Keratinocyte (primary cell): ENCODE measurements at regions not wholly inside any gene's neighbourhood (a gene's known extent, or its start where the extent isn't known, plus 50 kb on each side); places are given as distances from the start of the nearest gene placed in this dataset.

Experiments used
- DNase-seq: peaks from one replicate; pipeline ENCODE4 v3.0.0-alpha.2; 2011; ENCODE audit warnings: low read depth, missing footprints, low spot score
- FAIRE-seq: peaks from 2 replicates; lab custom pipeline; 2011; peaks lifted over from hg19 to GRCh38; lab: Jason Lieb, UNC
- H2AFZ ChIP-seq: 2 replicates; pipeline ENCODE4 v1.6.0; 2012; ENCODE audit warnings: low read length, control low read depth, inconsistent platforms; ENCODE audit not compliant: control insufficient read depth
- H3K27ac ChIP-seq: 2 replicates; pipeline ENCODE4 v1.5.1; 2011; ENCODE audit warnings: low read length; ENCODE audit not compliant: control insufficient read depth, insufficient read depth
- H3K27me3 ChIP-seq: 3 replicates; pipeline ENCODE4 v1.6.0; 2011; ENCODE audit warnings: low read length; ENCODE audit not compliant: control insufficient read depth, insufficient read depth; ENCODE audit errors: extremely low read depth
- H3K36me3 ChIP-seq, 2 experiments: 2 replicates in 1 of 2; 3 replicates in 1 of 2; pipeline ENCODE4 v1.5.1; 2011; ENCODE audit warnings: low read length in 2 of 2, mild to moderate bottlenecking in 1 of 2; ENCODE audit not compliant: control insufficient read depth in 2 of 2, insufficient read depth in 2 of 2; ENCODE audit errors: extremely low read depth in 1 of 2
- H3K4me1 ChIP-seq: 3 replicates; pipeline ENCODE4 v1.5.1; 2011; ENCODE audit warnings: low read length; ENCODE audit not compliant: control insufficient read depth, insufficient read depth; ENCODE audit errors: extremely low read depth
- H3K4me2 ChIP-seq: 3 replicates; pipeline ENCODE4 v1.6.0; 2011; ENCODE audit warnings: low read depth, low read length; ENCODE audit not compliant: control insufficient read depth, insufficient read depth; ENCODE audit errors: extremely low read depth
- H3K4me3 ChIP-seq, 3 experiments: fragments of 200-600 bp in 1 of 3; sonication (generic) in 1 of 3; 2 replicates in 2 of 3; 3 replicates in 1 of 3; pipeline ENCODE4 v1.5.1; 2011 to 2016; ENCODE audit warnings: low read length in 3 of 3, mild to moderate bottlenecking in 3 of 3, control low read depth in 2 of 3, inconsistent platforms in 1 of 3, low read depth in 1 of 3, mixed read lengths in 1 of 3, mixed run types in 1 of 3, moderate library complexity in 1 of 3; ENCODE audit not compliant: control insufficient read depth in 2 of 3, insufficient read depth in 2 of 3; ENCODE audit errors: extremely low read depth in 1 of 3
- H3K79me2 ChIP-seq: 2 replicates; pipeline ENCODE4 v1.6.0; 2012; ENCODE audit warnings: low read length; ENCODE audit not compliant: control insufficient read depth, insufficient read depth
- H3K9ac ChIP-seq: 3 replicates; pipeline ENCODE4 v1.6.0; 2011; ENCODE audit warnings: low read length; ENCODE audit not compliant: control insufficient read depth, insufficient read depth; ENCODE audit errors: extremely low read depth
- H3K9me1 ChIP-seq: 3 replicates; pipeline ENCODE4 v1.6.0; 2011; ENCODE audit warnings: low read length; ENCODE audit not compliant: control insufficient read depth, insufficient read depth; ENCODE audit errors: extremely low read depth
- H3K9me3 ChIP-seq: 2 replicates; pipeline ENCODE4 v1.5.1; 2012; ENCODE audit warnings: low read depth, low read length; ENCODE audit not compliant: control insufficient read depth
- H4K20me1 ChIP-seq: 3 replicates; pipeline ENCODE4 v1.6.0; 2011; ENCODE audit warnings: low read length; ENCODE audit not compliant: control insufficient read depth, insufficient read depth; ENCODE audit errors: extremely low read depth
- EZH2 ChIP-seq: IDR thresholded peaks from one replicate; pipeline ENCODE4 v1.6.1; 2012; ENCODE audit warnings: inconsistent platforms, mild to moderate bottlenecking, low read length, moderate library complexity
- dilution Hi-C: fragments of 300-500 bp; cut with MboI; formaldehyde crosslinking; loops from one replicate; pipeline ENCODE4 v1.7.0; 2020; ENCODE audit warnings: low sequenced_read_pairs; ENCODE audit not compliant: extremely low pct_ligation_motif_present
- TF ChIP-seq, protein P1 (sequence below), 3 experiments: IDR thresholded peaks in 1 of 3; conservative IDR thresholded peaks in 1 of 3; optimal IDR thresholded peaks in 1 of 3; 2 replicates in 2 of 3; 3 replicates in 1 of 3; pipeline versions ENCODE3 to v1.5.1; 2011; ENCODE audit warnings: low read length in 3 of 3, mild to moderate bottlenecking in 3 of 3, moderate library complexity in 2 of 3, control low read depth in 1 of 3, inconsistent platforms in 1 of 3; ENCODE audit not compliant: insufficient read depth in 2 of 3; ENCODE audit errors: extremely low read depth in 1 of 3

DNA sequence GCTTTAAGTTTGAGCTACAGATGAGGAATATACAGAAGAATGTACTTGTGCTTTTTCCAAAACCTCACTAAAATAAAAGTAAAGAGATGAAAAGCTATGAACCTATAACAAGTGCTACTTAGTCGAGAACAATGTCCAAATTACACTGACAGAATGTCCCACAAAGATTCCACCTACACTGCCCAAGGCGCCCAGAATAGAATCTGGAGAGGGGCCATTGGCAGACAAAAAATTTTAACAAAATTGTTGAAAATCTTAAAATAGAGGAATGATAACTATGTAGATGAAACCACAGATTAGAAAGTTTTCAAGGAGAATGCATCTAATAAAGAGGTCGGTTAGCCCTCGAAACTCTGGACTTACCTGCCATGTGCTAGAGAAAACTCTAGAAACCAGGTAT lies 235.3 kb downstream of the CETN3 start:
- Histone ChIP-seq H3K9me3 (no peaks in the 10 kb centered on the region), H3K4me3 (no peak overlapping the region), H3K36me3 (no peaks in the 10 kb centered on the region), H3K79me2 (no peaks in the 10 kb centered on the region), H3K4me1 (no peaks in the 10 kb centered on the region), H3K27me3 (no peaks in the 10 kb centered on the region), H3K9me1 (no peaks in the 10 kb centered on the region), H4K20me1 (no peaks in the 10 kb centered on the region), H3K9ac (no peak overlapping the region), H2AFZ (no peak overlapping the region), H3K27ac (no peak overlapping the region), H3K4me2 (no peak overlapping the region)
- FAIRE-seq (no peak), DNase-seq (no peak)
- TF ChIP-seq, protein P1, sequence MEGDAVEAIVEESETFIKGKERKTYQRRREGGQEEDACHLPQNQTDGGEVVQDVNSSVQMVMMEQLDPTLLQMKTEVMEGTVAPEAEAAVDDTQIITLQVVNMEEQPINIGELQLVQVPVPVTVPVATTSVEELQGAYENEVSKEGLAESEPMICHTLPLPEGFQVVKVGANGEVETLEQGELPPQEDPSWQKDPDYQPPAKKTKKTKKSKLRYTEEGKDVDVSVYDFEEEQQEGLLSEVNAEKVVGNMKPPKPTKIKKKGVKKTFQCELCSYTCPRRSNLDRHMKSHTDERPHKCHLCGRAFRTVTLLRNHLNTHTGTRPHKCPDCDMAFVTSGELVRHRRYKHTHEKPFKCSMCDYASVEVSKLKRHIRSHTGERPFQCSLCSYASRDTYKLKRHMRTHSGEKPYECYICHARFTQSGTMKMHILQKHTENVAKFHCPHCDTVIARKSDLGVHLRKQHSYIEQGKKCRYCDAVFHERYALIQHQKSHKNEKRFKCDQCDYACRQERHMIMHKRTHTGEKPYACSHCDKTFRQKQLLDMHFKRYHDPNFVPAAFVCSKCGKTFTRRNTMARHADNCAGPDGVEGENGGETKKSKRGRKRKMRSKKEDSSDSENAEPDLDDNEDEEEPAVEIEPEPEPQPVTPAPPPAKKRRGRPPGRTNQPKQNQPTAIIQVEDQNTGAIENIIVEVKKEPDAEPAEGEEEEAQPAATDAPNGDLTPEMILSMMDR (optimal IDR thresholded peaks at IDR 0.05 in 1 of 3, IDR thresholded peaks at IDR 0.05 in 1 of 3, conservative IDR thresholded peaks at IDR 0.05 in 1 of 3; ENCODE audit: extremely low read depth in 1 of 3, insufficient read depth in 2 of 3, low read length in 3 of 3): no peak
- no peak for TF ChIP-seq EZH2
- dilution Hi-C loops: no loop called here

DNA sequence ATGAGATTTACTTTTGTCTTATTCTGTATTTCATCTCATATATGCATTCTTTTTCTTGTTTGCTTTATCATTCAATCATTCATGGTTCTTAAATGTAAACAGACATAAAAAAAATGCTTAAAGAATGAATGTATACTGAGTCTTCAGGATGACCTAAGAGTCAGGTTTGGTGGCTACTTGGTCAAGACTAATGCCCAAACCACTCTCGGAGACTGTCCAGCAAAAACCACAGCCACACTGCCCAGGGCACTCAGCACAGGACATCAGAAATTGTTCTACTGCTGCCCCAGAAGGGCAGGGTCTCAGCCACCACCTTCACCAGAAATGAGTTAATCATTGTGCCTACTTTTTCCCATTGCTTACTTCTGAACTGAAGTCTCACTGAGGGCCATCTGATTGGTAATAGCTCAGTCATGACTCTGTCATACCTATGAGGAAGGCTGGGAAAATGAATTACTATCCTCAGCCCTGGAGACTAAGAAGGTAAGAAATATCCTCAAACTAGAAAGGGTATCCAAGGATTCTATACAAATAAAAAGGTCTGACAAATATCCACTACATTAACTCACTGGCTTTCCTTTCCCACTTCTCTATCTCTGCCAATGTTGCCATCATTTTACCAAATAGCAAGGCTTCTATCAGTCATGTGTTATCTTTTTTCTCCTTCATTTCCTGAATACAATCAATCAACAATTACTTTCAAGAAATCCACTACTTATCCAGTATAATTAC lies 236.1 kb downstream of the CETN3 start:
- Histone ChIP-seq H2AFZ (no peak overlapping the region), H3K27ac (no peak overlapping the region), H3K4me2 (no peak overlapping the region), H3K4me3 (no peak overlapping the region), H3K79me2 (no peaks in the 10 kb centered on the region), H3K27me3 (no peaks in the 10 kb centered on the region), H4K20me1 (no peaks in the 10 kb centered on the region), H3K9ac (no peak overlapping the region), H3K9me3 (no peaks in the 10 kb centered on the region), H3K4me1 (no peaks in the 10 kb centered on the region), H3K9me1 (no peaks in the 10 kb centered on the region), H3K36me3 (no peaks in the 10 kb centered on the region)
- FAIRE-seq (no peak), DNase-seq (no peak)
- no peak for TF ChIP-seq EZH2
- TF ChIP-seq, protein P1 (optimal IDR thresholded peaks at IDR 0.05 in 1 of 3, IDR thresholded peaks at IDR 0.05 in 1 of 3, conservative IDR thresholded peaks at IDR 0.05 in 1 of 3; ENCODE audit: extremely low read depth in 1 of 3, insufficient read depth in 2 of 3, low read length in 3 of 3): no peak
- dilution Hi-C loops: no loop called here
